Hepatocyte (in vitro differentiated cells): ENCODE measurements at regions not wholly inside any gene's neighbourhood (a gene's known extent, or its start where the extent isn't known, plus 50 kb on each side); places are given as distances from the start of the nearest gene placed in this dataset.

Experiments
- DNase-seq: peaks from one replicate; pipeline ENCODE4 v3.0.0-alpha.2; 2016; ENCODE audit warnings: low spot score
- H2AFZ ChIP-seq: fragments of 200-600 bp; sonication (generic); 2 replicates; pipeline ENCODE4 v1.6.0; 2016; ENCODE audit warnings: antibody characterized with exemption, mild to moderate bottlenecking
- H3K27ac ChIP-seq: fragments of 200-600 bp; sonication (generic); 2 replicates; pipeline ENCODE4 v1.5.1; 2016; ENCODE audit warnings: mild to moderate bottlenecking
- H3K27me3 ChIP-seq: fragments of 200-600 bp; sonication (generic); 2 replicates; pipeline ENCODE4 v1.6.1; 2016
- H3K36me3 ChIP-seq: fragments of 200-600 bp; sonication (generic); replicated peaks from 2 replicates; pipeline ENCODE4 v1.5.1; 2016; ENCODE audit warnings: low read depth; ENCODE audit not compliant: insufficient read depth
- H3K4me1 ChIP-seq: fragments of 200-600 bp; sonication (generic); 2 replicates; pipeline ENCODE4 v1.5.1; 2016; ENCODE audit warnings: mild to moderate bottlenecking, moderate library complexity; ENCODE audit not compliant: insufficient read depth
- H3K4me2 ChIP-seq: fragments of 200-600 bp; sonication (generic); 2 replicates; pipeline ENCODE4 v1.6.0; 2016
- H3K4me3 ChIP-seq: fragments of 200-600 bp; sonication (generic); 2 replicates; pipeline ENCODE4 v1.5.1; 2016; ENCODE audit warnings: mild to moderate bottlenecking
- H3K79me2 ChIP-seq: fragments of 200-600 bp; sonication (generic); 2 replicates; pipeline ENCODE4 v1.6.0; 2017; ENCODE audit warnings: mild to moderate bottlenecking
- H3K9me2 ChIP-seq: fragments of 200-600 bp; sonication (generic); replicated peaks from 2 replicates; pipeline ENCODE4 v1.6.0; 2017; ENCODE audit warnings: mild to moderate bottlenecking; ENCODE audit not compliant: insufficient read depth
- H3K9me3 ChIP-seq: fragments of 200-600 bp; sonication (generic); 2 replicates; pipeline ENCODE4 v1.5.1; 2016; ENCODE audit warnings: low read depth, mild to moderate bottlenecking
- H4K20me1 ChIP-seq: fragments of 200-600 bp; sonication (generic); 2 replicates; pipeline ENCODE4 v1.6.0; 2016; ENCODE audit warnings: mild to moderate bottlenecking; ENCODE audit not compliant: insufficient read depth, poor library complexity, severe bottlenecking
- EZH2 ChIP-seq: fragments of 200-600 bp; sonication (generic); IDR thresholded peaks from 2 replicates; pipeline ENCODE4 v1.6.1; 2016; ENCODE audit warnings: antibody characterized with exemption, mild to moderate bottlenecking, borderline replicate concordance
- EZH2phosphoT487 ChIP-seq: fragments of 200-600 bp; sonication (generic); IDR thresholded peaks from one replicate; pipeline ENCODE4 v1.6.1; 2018; ENCODE audit warnings: antibody characterized with exemption, mild to moderate bottlenecking, low read depth, moderate library complexity; ENCODE audit not compliant: unreplicated experiment, severe bottlenecking
- WGBS: methylation state at CpG from one replicate; pipeline ENCODE4 v1.1.6; 2016; ENCODE audit warnings: low lambda C conversion rate; ENCODE audit errors: missing lambda C conversion rate; 5-methylcytosine and 5-hydroxymethylcytosine counted together
- TF ChIP-seq, protein P1 (sequence below): fragments of 200-600 bp; sonication (generic); IDR thresholded peaks from 2 replicates; pipeline ENCODE4 v1.5.1; 2016; ENCODE audit warnings: antibody characterized with exemption, mild to moderate bottlenecking; ENCODE audit not compliant: poor library complexity

DNA sequence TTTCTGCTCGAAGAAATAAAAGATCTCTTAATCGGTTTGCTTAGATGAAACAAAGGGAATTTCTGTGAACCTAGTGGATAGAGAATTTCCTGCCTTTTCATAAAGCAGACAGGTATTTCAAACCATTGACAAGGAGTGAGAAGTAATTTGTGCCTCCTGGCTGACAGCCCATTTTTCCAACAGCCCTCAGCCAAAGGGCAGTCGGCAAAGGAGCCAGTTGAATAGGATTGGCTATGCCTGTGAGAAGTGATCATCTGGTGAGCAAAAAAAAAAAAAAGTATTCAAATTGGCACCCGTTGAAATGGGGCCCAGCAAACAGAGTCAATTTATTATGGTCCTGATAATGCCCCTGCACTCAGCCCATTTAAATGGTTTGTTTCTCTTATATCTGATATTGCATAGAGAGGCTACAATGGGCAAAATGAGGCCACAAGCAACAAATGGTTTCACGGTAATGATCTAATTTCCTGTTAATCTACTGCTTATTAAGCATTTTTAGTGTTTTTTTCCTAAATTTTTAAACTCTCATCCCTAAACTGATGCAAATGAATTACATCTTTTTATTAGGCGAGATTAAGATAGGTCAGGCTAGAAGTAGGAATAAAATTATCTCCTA is 477.5 kb downstream of the NUF2 start:
- no peak for TF ChIP-seq EZH2
- TF ChIP-seq, protein P1, sequence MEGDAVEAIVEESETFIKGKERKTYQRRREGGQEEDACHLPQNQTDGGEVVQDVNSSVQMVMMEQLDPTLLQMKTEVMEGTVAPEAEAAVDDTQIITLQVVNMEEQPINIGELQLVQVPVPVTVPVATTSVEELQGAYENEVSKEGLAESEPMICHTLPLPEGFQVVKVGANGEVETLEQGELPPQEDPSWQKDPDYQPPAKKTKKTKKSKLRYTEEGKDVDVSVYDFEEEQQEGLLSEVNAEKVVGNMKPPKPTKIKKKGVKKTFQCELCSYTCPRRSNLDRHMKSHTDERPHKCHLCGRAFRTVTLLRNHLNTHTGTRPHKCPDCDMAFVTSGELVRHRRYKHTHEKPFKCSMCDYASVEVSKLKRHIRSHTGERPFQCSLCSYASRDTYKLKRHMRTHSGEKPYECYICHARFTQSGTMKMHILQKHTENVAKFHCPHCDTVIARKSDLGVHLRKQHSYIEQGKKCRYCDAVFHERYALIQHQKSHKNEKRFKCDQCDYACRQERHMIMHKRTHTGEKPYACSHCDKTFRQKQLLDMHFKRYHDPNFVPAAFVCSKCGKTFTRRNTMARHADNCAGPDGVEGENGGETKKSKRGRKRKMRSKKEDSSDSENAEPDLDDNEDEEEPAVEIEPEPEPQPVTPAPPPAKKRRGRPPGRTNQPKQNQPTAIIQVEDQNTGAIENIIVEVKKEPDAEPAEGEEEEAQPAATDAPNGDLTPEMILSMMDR = no peak
- no peak for TF ChIP-seq EZH2phosphoT487
- Histone ChIP-seq H3K4me1 (no peaks in the 10 kb centered on the region), H4K20me1 (no peaks in the 10 kb centered on the region), H3K27ac (no peak overlapping the region), H3K4me3 (no peak overlapping the region), H3K4me2 (no peak overlapping the region), H3K27me3 (no peaks in the 10 kb centered on the region), H2AFZ (no peak overlapping the region), H3K9me2 (no peaks in the 10 kb centered on the region), H3K9me3 (no peaks in the 10 kb centered on the region), H3K36me3 (no peaks in the 10 kb centered on the region), H3K79me2 (no peaks in the 10 kb centered on the region)
- no peak for DNase-seq
- WGBS = 89% methylated on average over 6 of the region's 6 CpGs

DNA sequence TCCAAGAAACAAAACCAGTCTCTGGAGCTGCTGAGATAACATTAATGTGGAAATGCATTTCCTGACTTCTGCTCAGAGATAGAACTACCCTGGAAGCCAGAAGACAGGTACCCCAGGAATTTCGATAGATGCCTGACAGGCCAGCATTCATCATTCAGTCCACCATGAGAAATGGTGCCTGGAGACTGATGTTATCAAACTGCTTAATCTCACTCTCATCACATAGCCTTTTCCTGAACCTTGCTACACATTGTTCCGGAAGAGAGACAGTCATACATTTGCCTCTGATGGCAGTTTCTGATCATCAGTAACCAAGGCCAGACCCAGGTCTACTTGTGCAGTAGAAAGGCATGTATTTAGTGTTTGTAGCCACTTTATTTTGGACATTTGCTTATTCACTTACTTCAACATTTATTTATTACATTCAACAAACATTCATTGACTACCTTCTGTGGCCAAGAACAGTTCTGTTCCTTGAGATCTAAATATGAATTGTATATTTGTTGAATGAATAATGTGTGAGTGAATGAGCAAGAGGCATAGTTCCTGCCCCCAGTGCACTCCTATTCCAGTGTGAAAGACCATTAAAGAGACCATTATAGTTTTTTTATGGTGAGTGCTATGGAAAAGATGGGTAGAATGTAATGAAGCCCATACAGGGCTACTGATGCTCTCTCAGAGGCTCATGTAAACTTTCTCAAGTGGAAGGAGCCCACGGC is 485.7 kb downstream of the NUF2 start:
- H3K4me3 ChIP-seq = no peak overlapping the region
- WGBS = 73% methylated on average over 3 of the region's 3 CpGs
- no peak overlapping the region for H3K4me2 ChIP-seq
- no peak overlapping the region for H2AFZ ChIP-seq
- H3K9me2 ChIP-seq = no peaks in the 10 kb centered on the region
- H3K79me2 ChIP-seq = no peaks in the 10 kb centered on the region
- TF ChIP-seq EZH2phosphoT487 = no peak
- TF ChIP-seq EZH2 = no peak
- TF ChIP-seq, protein P1 = no peak
- no peaks in the 10 kb centered on the region for H3K4me1 ChIP-seq
- H3K27ac ChIP-seq = no peak overlapping the region
- H3K36me3 ChIP-seq = no peaks in the 10 kb centered on the region
- H3K27me3 ChIP-seq = no peaks in the 10 kb centered on the region
- H3K9me3 ChIP-seq = no peaks in the 10 kb centered on the region
- H4K20me1 ChIP-seq = no peaks in the 10 kb centered on the region
- no peak for DNase-seq

DNA sequence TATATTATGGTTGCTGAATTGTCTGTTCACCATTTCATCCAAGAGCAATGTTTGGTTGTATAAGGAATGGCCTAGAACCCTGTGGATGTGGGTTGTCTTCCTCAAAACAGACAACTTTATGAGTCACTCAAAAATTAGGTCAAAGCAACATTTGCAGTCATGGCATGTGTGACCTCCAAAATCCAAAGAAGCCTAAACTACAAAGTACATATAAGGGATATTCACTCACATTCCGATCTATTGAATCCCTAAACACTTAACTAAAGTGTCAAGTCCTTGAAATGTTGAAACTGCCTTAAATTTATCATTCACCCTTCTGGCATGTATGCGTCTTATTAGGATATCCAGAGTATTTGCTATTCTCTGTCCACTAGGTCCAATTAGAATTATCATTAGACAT is 491.5 kb downstream of the NUF2 start:
- no peaks in the 10 kb centered on the region for H3K4me1 ChIP-seq
- no peak overlapping the region for H2AFZ ChIP-seq
- no peak for DNase-seq
- no peak overlapping the region for H3K27ac ChIP-seq
- H3K27me3 ChIP-seq = no peaks in the 10 kb centered on the region
- no peak overlapping the region for H3K4me2 ChIP-seq
- no peaks in the 10 kb centered on the region for H3K36me3 ChIP-seq
- WGBS = 91% methylated on average over 2 of the region's 2 CpGs
- no peaks in the 10 kb centered on the region for H3K9me2 ChIP-seq
- no peak for TF ChIP-seq EZH2
- TF ChIP-seq, protein P1 = no peak
- H3K79me2 ChIP-seq = no peaks in the 10 kb centered on the region
- H4K20me1 ChIP-seq = no peaks in the 10 kb centered on the region
- H3K9me3 ChIP-seq = no peaks in the 10 kb centered on the region
- no peak overlapping the region for H3K4me3 ChIP-seq

DNA sequence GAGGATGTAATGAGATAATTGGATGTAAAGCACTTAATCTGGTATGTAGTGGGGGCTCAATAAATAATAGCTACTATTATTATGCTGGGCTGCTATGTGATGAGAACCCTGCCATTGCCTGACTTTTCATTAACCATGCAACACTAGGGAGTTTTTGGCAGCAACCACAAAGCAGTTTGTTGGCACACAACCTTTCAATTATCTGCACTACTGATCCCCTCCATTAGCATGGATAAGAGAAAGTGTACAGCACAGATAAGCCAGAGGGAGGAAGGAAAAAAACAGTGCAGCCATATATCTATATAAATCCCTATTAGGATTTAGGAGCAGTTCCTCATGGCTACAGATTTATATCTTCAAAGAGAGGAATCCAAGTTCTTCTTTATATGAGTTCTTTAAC is 498.5 kb downstream of the NUF2 start:
- no peaks in the 10 kb centered on the region for H3K27me3 ChIP-seq
- no peaks in the 10 kb centered on the region for H3K9me3 ChIP-seq
- H2AFZ ChIP-seq = no peak overlapping the region
- no peaks in the 10 kb centered on the region for H3K36me3 ChIP-seq
- no peaks in the 10 kb centered on the region for H3K4me1 ChIP-seq
- no peak overlapping the region for H3K27ac ChIP-seq
- no peaks in the 10 kb centered on the region for H4K20me1 ChIP-seq
- TF ChIP-seq EZH2phosphoT487 (no peak), EZH2 (no peak)
- TF ChIP-seq, protein P1 = no peak
- DNase-seq = no peak
- H3K9me2 ChIP-seq = no peaks in the 10 kb centered on the region
- H3K79me2 ChIP-seq = no peaks in the 10 kb centered on the region
- H3K4me3 ChIP-seq = no peak overlapping the region
- H3K4me2 ChIP-seq = no peak overlapping the region
